Activated T-cell treated with anti-CD3 and anti-CD28 coated beads, Interleukin-2, amount 50 U/mL, for 72 hours (primary cell): ENCODE measurements at regions not wholly inside any gene's neighbourhood (a gene's known extent, or its start where the extent isn't known, plus 50 kb on each side); places are given as distances from the start of the nearest gene placed in this dataset.

Source experiments
- ATAC-seq, 2 donors: fragments of 150-1000 bp; cut with Tn5 transposase; replicated peaks in 1 of 2; 2 replicates each; pipeline ENCODE4 v1.10.0; 2021; ENCODE audit warnings: moderate library complexity in 2 of 2, mild to moderate bottlenecking in 1 of 2
- DNase-seq, 2 donors: peaks; one replicate each; pipeline ENCODE4 v3.0.0; 2021 to 2022; ENCODE audit warnings: mixed read lengths in 1 of 2
- H3K27ac Mint-ChIP-seq: one replicate; pipeline ENCODE4 v1.8.0; 2022; ENCODE audit warnings: mild to moderate bottlenecking, moderate library complexity, mixed read lengths
- H3K27me3 Mint-ChIP-seq: one replicate; pipeline ENCODE4 v1.8.0; 2022; ENCODE audit warnings: low read depth, mixed read lengths
- H3K36me3 Mint-ChIP-seq, 2 donors: one replicate each; pipeline ENCODE4 v1.8.0; 2022; ENCODE audit warnings: mixed read lengths in 2 of 2, mild to moderate bottlenecking in 1 of 2; ENCODE audit not compliant: insufficient read depth in 2 of 2
- H3K4me1 Mint-ChIP-seq: one replicate; pipeline ENCODE4 v1.8.0; 2022; ENCODE audit warnings: low read depth, mixed read lengths
- H3K4me3 Mint-ChIP-seq, 2 donors: one replicate each; pipeline ENCODE4 v1.8.0; 2022; ENCODE audit warnings: mild to moderate bottlenecking in 2 of 2, mixed read lengths in 2 of 2, moderate library complexity in 2 of 2
- H3K9me3 Mint-ChIP-seq, 2 donors: one replicate each; pipeline ENCODE4 v1.8.0; 2022; ENCODE audit warnings: mixed read lengths in 2 of 2

GRCh38 chr7:26916779-26917320 is 52.5 kb upstream of the SKAP2 start:
- Mint-ChIP-seq H3K27me3 (peaks cover 8% of the 10 kb centered on the region), H3K9me3 (no peaks in the 10 kb centered on the region), H3K27ac (no peak overlapping the region), H3K4me3 (no peak overlapping the region), H3K4me1 (no peaks in the 10 kb centered on the region), H3K36me3 (no peaks in the 10 kb centered on the region)
- ATAC-seq, result no peak
- no peak for DNase-seq

- ATAC-seq (no peak), DNase-seq (no peak)
- Mint-ChIP-seq H3K27me3 (peaks cover 8% of the 10 kb centered on the region), H3K9me3 (no peaks in the 10 kb centered on the region), H3K36me3 (no peaks in the 10 kb centered on the region), H3K27ac (no peak overlapping the region), H3K4me1 (no peaks in the 10 kb centered on the region), H3K4me3 (no peak overlapping the region)
These were observed 51.9 kb upstream of the SKAP2 start for GRCh38 chr7:26916336-26916735.
